HG03064 (cell line): ENCODE measurements at regions not wholly inside any gene's neighbourhood (a gene's known extent, or its start where the extent isn't known, plus 50 kb on each side); places are given as distances from the start of the nearest gene placed in this dataset.

ENCODE experiments used
- ATAC-seq: cut with Tn5 transposase; IDR thresholded peaks from one replicate; pipeline ENCODE4 v1.9.1; 2021; ENCODE audit warnings: low read depth; ENCODE audit not compliant: unreplicated experiment

DNA sequence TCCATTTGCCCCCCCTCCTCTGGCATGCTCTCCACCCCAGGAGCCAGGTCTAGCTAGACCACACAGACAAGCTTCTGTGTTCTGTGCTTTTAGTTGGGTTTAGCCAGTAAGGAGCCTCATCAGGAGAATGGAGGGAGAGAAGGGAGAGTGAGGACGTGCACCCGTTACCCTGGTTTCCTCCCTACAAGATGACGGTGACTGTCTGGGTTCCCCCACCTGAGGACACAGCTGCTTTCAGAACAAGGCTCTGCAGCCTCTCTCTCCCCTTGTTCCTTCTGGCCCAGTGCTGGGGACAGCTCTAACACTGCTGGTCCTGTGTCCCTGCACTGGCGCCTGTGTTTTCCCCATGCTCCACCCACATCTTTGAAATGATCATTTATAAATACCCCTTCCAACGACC is 184.4 kb upstream of the GALNT2 start:
- ATAC-seq, result no peak

DNA sequence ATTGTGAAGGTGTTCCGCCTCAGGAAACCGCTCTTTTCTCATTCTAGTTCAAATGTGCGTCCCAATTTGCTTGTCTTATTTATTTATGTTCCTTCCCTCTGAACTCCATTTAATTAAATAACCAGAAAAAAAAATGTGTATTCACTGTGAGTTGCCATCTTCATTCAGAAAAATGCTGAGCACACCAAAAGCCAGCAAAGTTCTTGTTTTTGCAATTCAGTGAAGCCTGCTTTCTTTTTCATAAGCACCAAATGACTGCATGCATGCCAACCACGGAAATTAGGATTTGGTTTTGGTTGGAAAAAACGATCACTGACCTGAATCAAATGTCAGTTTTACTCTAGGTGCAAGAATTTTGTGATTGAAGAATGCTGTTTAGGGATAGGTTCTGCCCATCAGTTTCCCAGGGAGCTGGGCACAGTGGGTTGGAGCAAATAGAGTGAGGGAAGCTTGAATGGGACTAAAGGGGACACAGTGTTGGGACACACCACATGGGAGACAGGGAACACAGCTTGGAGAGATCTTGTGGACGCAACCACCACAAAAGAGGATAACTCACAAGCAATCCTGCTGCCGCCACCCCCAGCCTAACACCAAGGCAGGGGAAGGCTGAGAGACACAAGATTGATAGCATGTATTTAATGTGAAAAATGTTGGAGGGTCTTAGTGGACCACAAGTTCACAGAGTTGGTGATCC is 183.4 kb upstream of the GALNT2 start:
- ATAC-seq, result no peak

GRCh38 chr1:229884765-229885164 is 182.3 kb upstream of the GALNT2 start:
- ATAC-seq, result no peak

GRCh38 chr1:229885568-229886495 is 181.2 kb upstream of the GALNT2 start:
- ATAC-seq, result no peak

GRCh38 chr1:229886636-229887035 is 180.4 kb upstream of the GALNT2 start:
- no peak for ATAC-seq

- ATAC-seq, result no peak
Measured at GRCh38 chr1:229887043-229887822, 179.8 kb upstream of the GALNT2 start.

- ATAC-seq, result no peak
Measured at GRCh38 chr1:229888157-229888556, 178.9 kb upstream of the GALNT2 start.

DNA sequence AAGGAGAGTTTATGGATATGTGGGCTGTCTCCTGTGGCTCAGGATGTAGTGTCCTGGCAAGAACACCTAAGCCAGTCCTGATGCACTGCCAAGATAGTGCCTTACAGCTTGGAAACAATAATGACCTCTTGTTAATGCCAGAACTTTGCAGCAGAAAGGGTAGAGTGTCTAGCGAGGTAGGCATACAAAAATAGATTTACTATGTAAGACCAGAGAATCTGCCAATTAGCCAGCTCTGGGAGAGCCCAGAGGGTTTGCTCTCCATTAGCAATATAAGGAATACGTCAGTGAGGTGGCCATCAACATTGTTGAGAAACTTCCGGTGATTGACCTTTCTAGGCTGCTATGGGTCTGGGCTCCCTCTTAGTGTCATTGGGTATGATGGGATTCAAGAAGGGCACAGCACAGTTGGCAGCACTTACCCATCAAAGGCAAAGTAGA is 178.5 kb upstream of the GALNT2 start:
- no peak for ATAC-seq

DNA sequence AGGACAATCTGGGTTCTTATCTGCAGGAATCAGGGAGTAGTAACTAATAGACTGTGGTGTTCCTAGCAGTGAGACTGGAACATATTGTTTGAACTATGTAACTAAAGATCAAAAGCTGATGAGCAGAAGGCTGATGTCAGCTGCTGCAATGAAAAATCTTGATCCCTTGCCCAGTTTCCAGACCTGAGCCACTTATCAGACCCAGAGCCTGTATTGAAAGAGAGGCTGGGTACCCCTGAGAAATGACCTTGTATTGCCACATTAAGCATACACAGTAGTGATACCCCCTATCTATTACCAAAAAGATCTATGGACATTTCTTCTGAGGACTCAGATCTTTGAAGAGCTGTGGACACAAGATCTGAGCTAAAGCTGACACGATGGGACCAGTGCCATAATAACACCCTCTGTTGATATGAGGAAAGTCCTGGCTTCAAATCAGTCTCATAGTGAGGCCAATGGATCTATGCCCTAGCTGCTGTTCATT is 178.0 kb upstream of the GALNT2 start:
- no peak for ATAC-seq

DNA sequence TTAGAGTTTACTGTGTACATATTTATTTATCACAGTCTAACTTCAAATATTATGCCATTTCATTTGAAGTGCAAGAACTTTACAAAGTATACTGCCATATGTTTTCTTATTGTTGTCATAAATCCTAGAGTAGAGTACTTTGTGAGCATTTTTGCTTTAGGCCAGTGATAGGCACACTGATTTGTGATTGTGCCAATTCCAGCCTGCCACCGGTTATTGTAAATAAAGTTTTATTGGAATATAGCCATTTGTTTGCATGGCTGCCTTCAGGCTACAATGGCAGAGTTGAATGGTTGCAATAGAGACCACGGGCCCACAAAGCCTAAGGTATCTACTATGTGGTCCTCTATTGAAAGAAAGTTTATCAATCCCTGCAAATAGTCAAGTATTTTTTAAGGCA is 175.8 kb upstream of the GALNT2 start:
- ATAC-seq, result no peak

DNA sequence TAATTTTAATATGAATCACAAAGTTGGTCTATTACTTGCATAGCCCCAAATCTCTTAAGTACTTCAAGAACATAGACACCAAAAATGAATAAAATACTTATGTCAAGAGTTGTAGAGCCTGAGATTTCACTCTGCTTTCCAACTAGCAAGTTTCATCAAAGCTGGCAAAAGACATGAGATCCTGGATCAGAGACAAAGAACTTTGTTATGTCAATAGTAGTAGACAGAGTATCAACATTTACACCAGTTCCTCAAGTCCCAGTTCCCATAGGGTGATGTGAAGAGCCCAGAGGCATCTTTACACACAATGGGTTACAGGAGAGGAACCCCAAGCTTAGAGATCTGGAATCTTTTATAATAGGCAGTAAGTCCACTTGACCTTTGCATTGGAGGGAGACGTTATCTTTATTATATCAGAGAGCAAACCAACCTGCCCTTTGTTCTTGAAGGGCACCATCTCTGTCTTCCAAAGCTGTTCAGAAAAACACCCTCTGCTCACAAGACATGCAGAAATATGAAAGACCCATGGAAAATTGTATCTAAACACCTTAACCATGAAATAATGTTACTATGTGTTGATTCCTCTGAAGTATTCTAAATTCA is 174.4 kb upstream of the GALNT2 start:
- no peak for ATAC-seq

GRCh38 chr1:229893762-229894444 is 173.1 kb upstream of the GALNT2 start:
- no peak for ATAC-seq

DNA sequence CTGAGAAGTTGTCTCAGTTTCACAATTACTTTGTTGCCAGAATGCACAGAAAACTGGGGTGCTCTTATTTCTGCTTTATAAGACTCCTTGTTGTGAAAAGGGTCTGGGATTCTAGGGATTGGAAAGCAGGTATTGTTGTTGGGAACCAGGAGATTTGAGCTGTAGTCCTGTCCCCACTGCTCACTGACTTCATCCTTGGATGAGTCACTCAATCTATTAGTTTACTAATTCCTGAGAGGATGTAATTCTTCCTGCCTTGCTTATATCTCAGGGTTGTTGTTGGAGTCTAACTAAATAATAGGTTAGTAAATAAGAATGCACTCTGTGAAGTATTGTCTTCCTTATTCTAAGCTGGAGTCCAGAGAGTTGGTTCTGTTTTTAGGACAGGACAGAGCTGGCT is 172.5 kb upstream of the GALNT2 start:
- no peak for ATAC-seq

- ATAC-seq, result no peak
Measured at GRCh38 chr1:229895605-229896004, 171.4 kb upstream of the GALNT2 start.

- ATAC-seq, result no peak
Measured at GRCh38 chr1:229896306-229896705, 170.7 kb upstream of the GALNT2 start.

DNA sequence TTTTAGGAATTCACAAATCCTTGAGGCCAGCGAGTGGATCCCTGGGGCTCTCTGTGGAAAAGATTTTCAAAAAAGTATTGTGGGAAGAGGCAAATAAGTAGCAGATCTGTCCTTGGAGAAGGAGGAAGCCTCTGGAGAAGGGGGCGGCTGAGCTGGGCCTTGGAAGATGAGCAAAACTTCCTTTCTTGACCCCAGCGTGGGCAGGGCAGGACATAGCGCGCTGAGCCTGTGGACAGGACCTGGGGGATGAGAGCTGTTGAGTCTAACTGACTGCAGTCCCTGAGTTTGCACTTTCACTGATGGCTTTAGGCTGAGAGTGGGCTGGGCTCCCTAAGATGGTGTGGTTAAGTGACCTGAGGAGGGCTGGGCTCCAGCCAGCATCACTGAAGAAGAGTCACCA is 170.2 kb upstream of the GALNT2 start:
- ATAC-seq, result no peak

GRCh38 chr1:229897501-229897900 is 169.5 kb upstream of the GALNT2 start:
- ATAC-seq, result no peak

- ATAC-seq, result no peak
Measured at GRCh38 chr1:229900220-229900619, 166.8 kb upstream of the GALNT2 start.

- no peak for ATAC-seq
Measured at GRCh38 chr1:229905031-229905545, 161.9 kb upstream of the GALNT2 start.

- ATAC-seq, result no peak
Measured at GRCh38 chr1:229905652-229906051, 161.4 kb upstream of the GALNT2 start.
